Hepatocyte (in vitro differentiated cells): ENCODE measurements at regions not wholly inside any gene's neighbourhood (a gene's known extent, or its start where the extent isn't known, plus 50 kb on each side); places are given as distances from the start of the nearest gene placed in this dataset.

Experiments used
- DNase-seq: peaks from one replicate; pipeline ENCODE4 v3.0.0-alpha.2; 2016; ENCODE audit warnings: low spot score
- H2AFZ ChIP-seq: fragments of 200-600 bp; sonication (generic); 2 replicates; pipeline ENCODE4 v1.6.0; 2016; ENCODE audit warnings: antibody characterized with exemption, mild to moderate bottlenecking
- H3K27ac ChIP-seq: fragments of 200-600 bp; sonication (generic); 2 replicates; pipeline ENCODE4 v1.5.1; 2016; ENCODE audit warnings: mild to moderate bottlenecking
- H3K27me3 ChIP-seq: fragments of 200-600 bp; sonication (generic); 2 replicates; pipeline ENCODE4 v1.6.1; 2016
- H3K36me3 ChIP-seq: fragments of 200-600 bp; sonication (generic); replicated peaks from 2 replicates; pipeline ENCODE4 v1.5.1; 2016; ENCODE audit warnings: low read depth; ENCODE audit not compliant: insufficient read depth
- H3K4me1 ChIP-seq: fragments of 200-600 bp; sonication (generic); 2 replicates; pipeline ENCODE4 v1.5.1; 2016; ENCODE audit warnings: mild to moderate bottlenecking, moderate library complexity; ENCODE audit not compliant: insufficient read depth
- H3K4me2 ChIP-seq: fragments of 200-600 bp; sonication (generic); 2 replicates; pipeline ENCODE4 v1.6.0; 2016
- H3K4me3 ChIP-seq: fragments of 200-600 bp; sonication (generic); 2 replicates; pipeline ENCODE4 v1.5.1; 2016; ENCODE audit warnings: mild to moderate bottlenecking
- H3K79me2 ChIP-seq: fragments of 200-600 bp; sonication (generic); 2 replicates; pipeline ENCODE4 v1.6.0; 2017; ENCODE audit warnings: mild to moderate bottlenecking
- H3K9me2 ChIP-seq: fragments of 200-600 bp; sonication (generic); replicated peaks from 2 replicates; pipeline ENCODE4 v1.6.0; 2017; ENCODE audit warnings: mild to moderate bottlenecking; ENCODE audit not compliant: insufficient read depth
- H3K9me3 ChIP-seq: fragments of 200-600 bp; sonication (generic); 2 replicates; pipeline ENCODE4 v1.5.1; 2016; ENCODE audit warnings: low read depth, mild to moderate bottlenecking
- H4K20me1 ChIP-seq: fragments of 200-600 bp; sonication (generic); 2 replicates; pipeline ENCODE4 v1.6.0; 2016; ENCODE audit warnings: mild to moderate bottlenecking; ENCODE audit not compliant: insufficient read depth, poor library complexity, severe bottlenecking
- EZH2 ChIP-seq: fragments of 200-600 bp; sonication (generic); IDR thresholded peaks from 2 replicates; pipeline ENCODE4 v1.6.1; 2016; ENCODE audit warnings: antibody characterized with exemption, mild to moderate bottlenecking, borderline replicate concordance
- EZH2phosphoT487 ChIP-seq: fragments of 200-600 bp; sonication (generic); IDR thresholded peaks from one replicate; pipeline ENCODE4 v1.6.1; 2018; ENCODE audit warnings: antibody characterized with exemption, mild to moderate bottlenecking, low read depth, moderate library complexity; ENCODE audit not compliant: unreplicated experiment, severe bottlenecking
- WGBS: methylation state at CpG from one replicate; pipeline ENCODE4 v1.1.6; 2016; ENCODE audit warnings: low lambda C conversion rate; ENCODE audit errors: missing lambda C conversion rate; 5-methylcytosine and 5-hydroxymethylcytosine counted together
- TF ChIP-seq, protein P1 (sequence below): fragments of 200-600 bp; sonication (generic); IDR thresholded peaks from 2 replicates; pipeline ENCODE4 v1.5.1; 2016; ENCODE audit warnings: antibody characterized with exemption, mild to moderate bottlenecking; ENCODE audit not compliant: poor library complexity

GRCh38 chr1:95953015-95953414 is 719.0 kb downstream of the RWDD3 start:
- WGBS, result 15% methylated on average over 4 of the region's 4 CpGs
- Histone ChIP-seq H2AFZ (peak overlapping the region; percentile 5), H3K36me3 (no peaks in the 10 kb centered on the region), H3K4me1 (peaks cover 9% of the 10 kb centered on the region), H4K20me1 (no peaks in the 10 kb centered on the region), H3K4me2 (peak overlapping the region; percentile 61), H3K79me2 (no peaks in the 10 kb centered on the region), H3K27ac (no peak overlapping the region), H3K27me3 (no peaks in the 10 kb centered on the region), H3K9me3 (no peaks in the 10 kb centered on the region), H3K9me2 (no peaks in the 10 kb centered on the region), H3K4me3 (no peak overlapping the region)
- peak; percentile 58 for DNase-seq
- TF ChIP-seq, protein P1, sequence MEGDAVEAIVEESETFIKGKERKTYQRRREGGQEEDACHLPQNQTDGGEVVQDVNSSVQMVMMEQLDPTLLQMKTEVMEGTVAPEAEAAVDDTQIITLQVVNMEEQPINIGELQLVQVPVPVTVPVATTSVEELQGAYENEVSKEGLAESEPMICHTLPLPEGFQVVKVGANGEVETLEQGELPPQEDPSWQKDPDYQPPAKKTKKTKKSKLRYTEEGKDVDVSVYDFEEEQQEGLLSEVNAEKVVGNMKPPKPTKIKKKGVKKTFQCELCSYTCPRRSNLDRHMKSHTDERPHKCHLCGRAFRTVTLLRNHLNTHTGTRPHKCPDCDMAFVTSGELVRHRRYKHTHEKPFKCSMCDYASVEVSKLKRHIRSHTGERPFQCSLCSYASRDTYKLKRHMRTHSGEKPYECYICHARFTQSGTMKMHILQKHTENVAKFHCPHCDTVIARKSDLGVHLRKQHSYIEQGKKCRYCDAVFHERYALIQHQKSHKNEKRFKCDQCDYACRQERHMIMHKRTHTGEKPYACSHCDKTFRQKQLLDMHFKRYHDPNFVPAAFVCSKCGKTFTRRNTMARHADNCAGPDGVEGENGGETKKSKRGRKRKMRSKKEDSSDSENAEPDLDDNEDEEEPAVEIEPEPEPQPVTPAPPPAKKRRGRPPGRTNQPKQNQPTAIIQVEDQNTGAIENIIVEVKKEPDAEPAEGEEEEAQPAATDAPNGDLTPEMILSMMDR, result peak; percentile 58
- no peak for TF ChIP-seq EZH2phosphoT487

DNA sequence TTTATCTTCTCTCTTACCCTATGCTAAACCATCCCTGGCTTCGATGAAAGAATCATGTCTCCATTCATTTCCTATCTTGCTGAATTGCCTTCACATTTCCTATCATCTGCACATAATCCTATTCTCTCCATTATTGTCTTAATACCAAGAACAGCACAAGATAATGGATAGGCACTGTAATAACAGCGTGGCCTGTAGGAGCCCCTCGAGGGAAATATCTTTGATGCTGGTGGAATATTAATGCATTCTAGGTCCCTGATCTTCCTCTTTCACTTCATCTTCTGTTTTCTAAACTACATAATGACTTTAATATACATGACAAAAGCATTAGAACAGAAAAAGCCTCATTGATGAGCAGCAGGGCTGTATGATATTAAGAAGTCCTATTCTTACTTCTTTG is 720.6 kb downstream of the RWDD3 start:
- 83% methylated on average over 3 of the region's 3 CpGs for WGBS
- no peak for DNase-seq

DNA sequence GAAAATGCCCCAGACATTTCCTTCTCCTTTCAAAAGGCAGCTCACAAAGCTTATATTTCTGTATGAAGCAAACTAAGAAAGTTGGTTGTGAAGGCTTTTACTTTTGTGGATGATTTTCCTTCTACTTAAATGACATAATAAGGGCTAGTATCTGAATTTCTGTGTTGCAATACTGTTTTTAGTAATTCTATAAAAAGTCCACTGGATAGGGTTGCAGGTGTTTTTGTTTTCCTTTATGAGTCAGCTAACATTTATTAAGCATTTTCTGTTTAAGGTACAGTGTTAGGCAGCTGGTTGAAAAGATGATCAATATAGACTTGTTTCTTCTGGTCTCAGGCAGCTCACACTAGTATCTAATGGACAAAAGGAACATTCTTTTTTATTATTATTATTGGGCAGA is 722.2 kb downstream of the RWDD3 start:
- DNase-seq, result no peak
- no peaks in the 10 kb centered on the region for H4K20me1 ChIP-seq
- H2AFZ ChIP-seq, result no peak overlapping the region
- no peaks in the 10 kb centered on the region for H3K27me3 ChIP-seq
- no peaks in the 10 kb centered on the region for H3K79me2 ChIP-seq
- H3K9me2 ChIP-seq, result no peaks in the 10 kb centered on the region
- no peak overlapping the region for H3K4me2 ChIP-seq
- no peak for TF ChIP-seq EZH2phosphoT487
- TF ChIP-seq, protein P1, result no peak
- no peak for TF ChIP-seq EZH2
- no peaks in the 10 kb centered on the region for H3K36me3 ChIP-seq
- H3K4me1 ChIP-seq, result peaks cover 9% of the 10 kb centered on the region
- H3K4me3 ChIP-seq, result no peak overlapping the region
- no peak overlapping the region for H3K27ac ChIP-seq
- no peaks in the 10 kb centered on the region for H3K9me3 ChIP-seq

More for the DNA sequence above, 720.6 kb downstream of the RWDD3 start:
- no peaks in the 10 kb centered on the region for H3K36me3 ChIP-seq
- no peaks in the 10 kb centered on the region for H3K27me3 ChIP-seq
- no peak overlapping the region for H3K4me3 ChIP-seq
- no peak for TF ChIP-seq EZH2
- TF ChIP-seq EZH2phosphoT487, result no peak
- TF ChIP-seq, protein P1, result no peak
- H3K27ac ChIP-seq, result no peak overlapping the region
- no peak overlapping the region for H3K4me2 ChIP-seq
- H3K9me2 ChIP-seq, result no peaks in the 10 kb centered on the region
- no peaks in the 10 kb centered on the region for H3K79me2 ChIP-seq
- H2AFZ ChIP-seq, result no peak overlapping the region
- H4K20me1 ChIP-seq, result no peaks in the 10 kb centered on the region
- H3K9me3 ChIP-seq, result no peaks in the 10 kb centered on the region
- peaks cover 9% of the 10 kb centered on the region for H3K4me1 ChIP-seq

- DNase-seq, result no peak
- H3K4me3 ChIP-seq, result no peak overlapping the region
- no peak overlapping the region for H2AFZ ChIP-seq
- H3K4me1 ChIP-seq, result peaks cover 9% of the 10 kb centered on the region
- H3K36me3 ChIP-seq, result no peaks in the 10 kb centered on the region
- H3K79me2 ChIP-seq, result no peaks in the 10 kb centered on the region
- no peak overlapping the region for H3K4me2 ChIP-seq
- no peaks in the 10 kb centered on the region for H3K27me3 ChIP-seq
- no peak overlapping the region for H3K27ac ChIP-seq
- TF ChIP-seq, protein P1, result no peak
- TF ChIP-seq EZH2phosphoT487 (no peak), EZH2 (no peak)
- no peaks in the 10 kb centered on the region for H4K20me1 ChIP-seq
- H3K9me3 ChIP-seq, result no peaks in the 10 kb centered on the region
- no peaks in the 10 kb centered on the region for H3K9me2 ChIP-seq
- 17% methylated on average over 1 of the region's 1 CpG for WGBS
These were observed 723.7 kb downstream of the RWDD3 start for GRCh38 chr1:95957748-95958147.
